Tibial nerve (tissue), 4 donors: ENCODE measurements at regions not wholly inside any gene's neighbourhood (a gene's known extent, or its start where the extent isn't known, plus 50 kb on each side); places are given as distances from the start of the nearest gene placed in this dataset.

Experiments used
- DNase-seq, 2 donors: peaks; one replicate each; pipeline ENCODE4 v3.0.0-alpha.2; 2019; ENCODE audit warnings: low spot score in 2 of 2
- H3K27ac ChIP-seq, 4 donors: fragments of 200-600 bp; sonication (generic) in 3 of 4; one replicate each; pipeline ENCODE4 v1.5.1; 2017 to 2019; ENCODE audit warnings: mild to moderate bottlenecking in 1 of 4
- H3K27me3 ChIP-seq, 2 donors: fragments of 200-600 bp; sonication (generic) in 1 of 2; one replicate each; pipeline versions ENCODE4 v1.5.1 to v1.6.0; 2017 to 2019
- H3K36me3 ChIP-seq, 3 donors: fragments of 200-600 bp; sonication (generic); one replicate each; pipeline ENCODE4 v1.5.1; 2018 to 2019
- H3K4me1 ChIP-seq, 4 donors: fragments of 200-600 bp; sonication (generic) in 3 of 4; one replicate each; pipeline ENCODE4 v1.5.1; 2017 to 2019
- H3K4me3 ChIP-seq, 4 donors: fragments of 200-600 bp; sonication (generic) in 3 of 4; one replicate each; pipeline ENCODE4 v1.5.1; 2017 to 2019; ENCODE audit warnings: mild to moderate bottlenecking in 1 of 4, moderate library complexity in 1 of 4
- H3K9me3 ChIP-seq, 4 donors: fragments of 200-600 bp; sonication (generic) in 3 of 4; one replicate each; pipeline ENCODE4 v1.5.1; 2017 to 2019
- CTCF ChIP-seq, 5 experiments: fragments of 200-600 bp in 3 of 5; fragments of 450-650 bp in 2 of 5; sonication (generic) in 3 of 5; IDR thresholded peaks; one replicate each; pipeline ENCODE4 v1.5.1; 2016 to 2019; ENCODE audit warnings: antibody characterized with exemption in 5 of 5, mild to moderate bottlenecking in 3 of 5, moderate library complexity in 2 of 5
- EP300 ChIP-seq, 2 donors: sonication (generic); formaldehyde crosslinking; IDR thresholded peaks; one replicate each; pipeline ENCODE4 v1.6.1; 2017; ENCODE audit warnings: antibody characterized with exemption in 2 of 2, mild to moderate bottlenecking in 1 of 2
- POLR2A ChIP-seq, 2 donors: fragments of 450-650 bp; IDR thresholded peaks; one replicate each; pipeline ENCODE4 v1.6.1; 2017; ENCODE audit warnings: antibody characterized with exemption in 2 of 2, mild to moderate bottlenecking in 2 of 2, moderate library complexity in 2 of 2
- WGBS, 2 donors: methylation state at CpG; one replicate each; pipeline ENCODE4 v1.1.5; 2018; 5-methylcytosine and 5-hydroxymethylcytosine counted together

GRCh38 chr12:92277795-92278194 lies 132.1 kb upstream of the BTG1 start:
- peaks cover 0 to 29% (median 11%) of the 10 kb centered on the region in 4 donors for H3K4me1 ChIP-seq
- no peak for DNase-seq
- H3K27ac ChIP-seq = peak overlapping the region; percentile 64 to 95 (median 85)
- H3K36me3 ChIP-seq = no peaks in the 10 kb centered on the region
- no peaks in the 10 kb centered on the region for H3K9me3 ChIP-seq
- no peak overlapping the region for H3K4me3 ChIP-seq
- 50 to 100% methylated on average over 1 to 2 of the region's 2 CpGs for WGBS, 2 donors
- H3K27me3 ChIP-seq = no peaks in the 10 kb centered on the region
- TF ChIP-seq CTCF (IDR thresholded peaks at IDR 0.05) (no peak), EP300 (IDR thresholded peaks at IDR 0.05) (no peak), POLR2A (IDR thresholded peaks at IDR 0.05) (no peak)

DNA sequence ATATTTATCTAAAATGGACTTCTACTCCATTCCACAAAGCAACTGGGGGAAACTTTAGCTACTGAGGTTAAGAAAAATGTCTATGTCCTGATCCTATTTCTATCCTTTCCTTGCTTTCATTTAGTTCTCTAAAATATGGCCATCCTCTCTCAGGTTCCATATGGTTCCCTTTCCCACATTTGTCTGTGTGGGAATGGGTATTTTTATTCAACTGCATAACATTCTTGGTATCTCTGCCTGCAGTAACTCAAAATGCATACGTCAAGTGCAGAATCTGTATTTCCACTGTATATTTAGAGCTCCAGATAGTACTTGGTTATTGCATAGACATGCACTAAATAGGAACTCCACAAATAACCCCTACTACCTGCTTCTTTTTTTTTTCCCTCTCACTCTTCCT lies 130.6 kb upstream of the BTG1 start:
- Histone ChIP-seq H3K36me3 (no peaks in the 10 kb centered on the region), H3K4me1 (peaks cover 0 to 29% (median 11%) of the 10 kb centered on the region in 4 donors), H3K4me3 (no peak overlapping the region), H3K27ac (peak overlapping the region in 1 of 4 donors; percentile 85), H3K9me3 (no peaks in the 10 kb centered on the region), H3K27me3 (no peaks in the 10 kb centered on the region)
- 94 to 95% methylated on average over 1 of the region's 1 CpG for WGBS, 2 donors
- DNase-seq = no peak
- no peak for TF ChIP-seq CTCF (IDR thresholded peaks at IDR 0.05)
- no peak for TF ChIP-seq POLR2A (IDR thresholded peaks at IDR 0.05)
- no peak for TF ChIP-seq EP300 (IDR thresholded peaks at IDR 0.05)

DNA sequence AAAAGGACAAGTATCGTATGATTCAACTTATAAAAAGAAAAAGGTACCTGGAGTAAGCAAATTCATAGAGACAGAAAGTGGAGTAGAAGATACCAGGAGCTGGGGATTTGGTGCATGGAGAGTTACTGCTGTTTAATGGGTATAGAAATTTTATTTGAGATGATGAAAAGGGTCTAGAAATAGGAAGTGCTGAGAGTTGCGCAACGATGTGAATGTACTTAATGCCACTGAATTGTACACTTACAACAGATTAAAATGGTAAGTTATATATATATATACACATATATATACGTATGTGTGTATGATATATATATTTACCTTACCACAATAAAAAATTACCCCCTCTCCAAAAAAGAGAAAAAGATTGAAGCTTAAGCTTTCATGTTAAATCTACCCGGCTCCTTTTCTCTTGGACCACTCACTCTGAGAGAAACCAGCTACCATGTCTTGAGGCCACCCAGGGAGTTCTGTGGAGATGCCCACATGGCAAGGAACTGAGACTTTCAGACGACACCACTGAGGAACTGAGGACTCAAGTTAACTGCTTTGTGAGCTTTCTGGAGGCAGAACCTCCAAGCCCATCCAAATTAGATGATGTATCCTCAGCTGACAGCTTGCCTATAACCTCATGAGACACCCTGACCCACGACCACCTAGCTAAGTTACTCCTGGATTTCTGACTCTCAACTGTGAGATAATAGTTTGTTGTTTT lies 130.0 kb upstream of the BTG1 start:
- peak in 1 of 2 donors; percentile 32 for DNase-seq
- Histone ChIP-seq H3K36me3 (no peaks in the 10 kb centered on the region), H3K27me3 (no peaks in the 10 kb centered on the region), H3K4me1 (peaks cover 0 to 25% (median 11%) of the 10 kb centered on the region in 4 donors), H3K4me3 (no peak overlapping the region), H3K9me3 (no peaks in the 10 kb centered on the region), H3K27ac (no peak overlapping the region)
- WGBS, 2 donors = 79 to 80% methylated on average over 7 of the region's 7 CpGs
- TF ChIP-seq POLR2A (IDR thresholded peaks at IDR 0.05) (no peak), EP300 (IDR thresholded peaks at IDR 0.05) (no peak), CTCF (IDR thresholded peaks at IDR 0.05) (no peak)

DNA sequence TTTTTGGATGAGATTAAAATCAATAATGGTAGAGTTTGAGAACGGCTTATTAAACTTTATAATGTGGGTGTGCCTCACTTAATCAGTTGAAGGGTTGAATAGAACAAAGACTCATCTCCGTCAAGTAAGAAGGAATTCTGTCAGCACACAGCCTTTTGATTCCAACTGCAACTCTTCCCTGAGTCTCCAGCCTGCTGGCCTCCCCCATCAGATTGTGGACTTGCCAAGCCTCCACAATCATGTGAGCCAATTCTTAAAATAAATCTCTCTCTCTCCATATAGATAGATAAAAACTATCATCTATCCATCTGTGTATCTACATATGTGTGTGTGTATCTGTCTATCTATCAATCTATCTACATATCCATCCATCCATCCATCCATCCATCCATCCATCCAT lies 127.4 kb upstream of the BTG1 start:
- Histone ChIP-seq H3K27ac (no peak overlapping the region), H3K36me3 (no peaks in the 10 kb centered on the region), H3K27me3 (no peaks in the 10 kb centered on the region), H3K4me1 (peaks cover 0 to 6% (median 2%) of the 10 kb centered on the region in 4 donors), H3K9me3 (no peaks in the 10 kb centered on the region), H3K4me3 (no peak overlapping the region)
- 90 to 94% methylated on average over 2 of the region's 2 CpGs for WGBS, 2 donors
- DNase-seq = no peak
- no peak for TF ChIP-seq EP300 (IDR thresholded peaks at IDR 0.05)
- no peak for TF ChIP-seq CTCF (IDR thresholded peaks at IDR 0.05)
- no peak for TF ChIP-seq POLR2A (IDR thresholded peaks at IDR 0.05)

DNA sequence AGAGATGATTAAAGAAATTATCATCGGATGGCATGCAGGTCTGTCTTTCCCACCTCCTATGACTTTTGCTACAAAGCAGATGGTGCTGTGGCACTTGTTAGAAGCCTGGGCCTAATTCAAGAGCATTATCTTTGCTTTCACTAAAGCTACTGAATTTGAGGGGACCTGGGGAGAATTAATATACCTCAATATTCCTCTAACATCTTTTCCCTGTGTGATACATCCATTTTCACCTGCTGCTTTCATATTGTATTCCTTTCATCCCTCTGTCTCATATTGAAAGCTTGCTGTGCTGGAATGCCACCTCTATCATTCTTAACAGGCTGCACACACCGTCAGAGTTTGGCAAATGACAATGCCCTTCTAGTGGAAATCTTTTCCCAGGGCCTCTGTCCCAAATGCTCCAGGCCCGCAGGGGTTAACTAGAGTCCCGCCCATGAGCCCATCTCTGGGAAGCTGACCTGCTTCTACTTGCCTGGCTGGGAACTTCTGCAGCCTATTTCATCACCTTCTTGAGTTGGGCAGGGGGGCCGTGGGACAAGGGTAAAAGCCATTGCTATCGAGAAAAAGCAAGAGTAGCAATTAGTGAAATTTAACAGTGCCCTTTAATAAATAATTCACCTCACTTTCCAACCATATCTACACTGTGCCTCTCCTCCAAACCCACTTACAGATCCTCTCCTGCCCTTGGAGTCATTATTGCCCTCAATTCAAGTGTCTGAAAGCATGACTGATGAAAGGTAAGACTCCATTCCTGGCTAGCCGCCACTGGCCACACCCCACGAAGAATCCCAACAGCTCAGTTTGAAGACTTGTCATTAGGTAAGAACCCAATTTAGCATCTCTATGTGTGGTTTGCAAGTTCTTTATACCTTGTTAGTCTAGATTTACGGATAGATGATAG lies 126.7 kb upstream of the BTG1 start:
- WGBS, 2 donors = 82 to 89% methylated on average over 9 of the region's 9 CpGs
- no peaks in the 10 kb centered on the region for H3K36me3 ChIP-seq
- no peak for DNase-seq
- TF ChIP-seq CTCF (IDR thresholded peaks at IDR 0.05) (no peak), POLR2A (IDR thresholded peaks at IDR 0.05) (no peak), EP300 (IDR thresholded peaks at IDR 0.05) (no peak)
- H3K9me3 ChIP-seq = no peaks in the 10 kb centered on the region
- no peak overlapping the region for H3K27ac ChIP-seq
- no peak overlapping the region for H3K4me3 ChIP-seq
- no peaks in the 10 kb centered on the region for H3K27me3 ChIP-seq
- no peaks in the 10 kb centered on the region for H3K4me1 ChIP-seq
